Small intestine (tissue), 7 donors: ENCODE measurements at regions not wholly inside any gene's neighbourhood (a gene's known extent, or its start where the extent isn't known, plus 50 kb on each side); places are given as distances from the start of the nearest gene placed in this dataset.

Experiments
- DNase-seq, 2 donors: peaks; one replicate each; pipeline versions ENCODE4 v3.0.0 to v3.0.0-alpha.2; 2013
- FAIRE-seq: peaks from 2 replicates; lab custom pipeline; 2012; peaks lifted over from hg19 to GRCh38; lab: Jason Lieb, UNC
- H3K27ac ChIP-seq, 3 donors: one replicate each; pipeline ENCODE4 v1.5.1; 2013; ENCODE audit warnings: low read length in 2 of 3, mild to moderate bottlenecking in 2 of 3, control low read depth in 1 of 3, inconsistent platforms in 1 of 3, low read depth in 1 of 3, moderate library complexity in 1 of 3
- H3K27me3 ChIP-seq, 3 donors: one replicate each; pipeline ENCODE4 v1.6.1; 2013; ENCODE audit warnings: low read length in 3 of 3, inconsistent platforms in 1 of 3; ENCODE audit not compliant: control insufficient read depth in 3 of 3, insufficient read depth in 3 of 3
- H3K36me3 ChIP-seq, 3 donors: one replicate each; pipeline ENCODE4 v1.6.1; 2013; ENCODE audit warnings: low read length in 3 of 3, inconsistent platforms in 1 of 3, low read depth in 1 of 3, mild to moderate bottlenecking in 1 of 3, moderate library complexity in 1 of 3; ENCODE audit not compliant: control insufficient read depth in 3 of 3, insufficient read depth in 2 of 3
- H3K4me1 ChIP-seq, 3 donors: one replicate each; pipeline ENCODE4 v1.6.1; 2013; ENCODE audit warnings: low read length in 2 of 3, inconsistent platforms in 1 of 3, low read depth in 1 of 3, mild to moderate bottlenecking in 1 of 3, moderate library complexity in 1 of 3; ENCODE audit not compliant: control insufficient read depth in 3 of 3, insufficient read depth in 2 of 3
- H3K4me3 ChIP-seq, 3 donors: one replicate each; pipeline ENCODE4 v1.5.1; 2013; ENCODE audit warnings: low read length in 3 of 3, control low read depth in 1 of 3, inconsistent platforms in 1 of 3, low read depth in 1 of 3, mild to moderate bottlenecking in 1 of 3, moderate library complexity in 1 of 3
- H3K9me3 ChIP-seq, 2 donors: one replicate each; pipeline ENCODE4 v1.6.1; 2013; ENCODE audit warnings: low read depth in 1 of 2, low read length in 1 of 2; ENCODE audit not compliant: control insufficient read depth in 2 of 2, insufficient read depth in 1 of 2
- WGBS, 3 donors: extraction: QIAGEN DNeasy Blood & Tissue Kit; methylation state at CpG; one replicate each; pipeline ENCODE4 v1.1.7; 2013; 5-methylcytosine and 5-hydroxymethylcytosine counted together
- donor health status: healthy with polysubstance abuse.
- donor health status: control.
- donor health status: control.
- donor health status: Bipolar disorder and iron deficiency.
- donor health status: healthy.

- DNase-seq (no peak), FAIRE-seq (no peak)
- H3K27me3 ChIP-seq, result no peaks in the 10 kb centered on the region
- H3K36me3 ChIP-seq, result no peaks in the 10 kb centered on the region
- no peaks in the 10 kb centered on the region for H3K9me3 ChIP-seq
- no peak overlapping the region for H3K27ac ChIP-seq
- H3K4me3 ChIP-seq, result no peak overlapping the region
- no peaks in the 10 kb centered on the region for H3K4me1 ChIP-seq
Measured at GRCh38 chr7:82623812-82624211, 180.2 kb upstream of the CACNA2D1 start.

GRCh38 chr7:82617156-82617555, 173.6 kb upstream of the CACNA2D1 start:
- Histone ChIP-seq H3K4me1 (no peaks in the 10 kb centered on the region), H3K27ac (no peak overlapping the region), H3K9me3 (no peaks in the 10 kb centered on the region), H3K27me3 (no peaks in the 10 kb centered on the region), H3K36me3 (no peaks in the 10 kb centered on the region), H3K4me3 (no peak overlapping the region)
- FAIRE-seq, result no peak
- no peak for DNase-seq
- WGBS, 3 donors, result 82 to 84% (median 83%) methylated on average over 1 of the region's 1 CpG

- Histone ChIP-seq H3K27ac (no peak overlapping the region), H3K4me1 (no peaks in the 10 kb centered on the region), H3K36me3 (no peaks in the 10 kb centered on the region), H3K4me3 (no peak overlapping the region), H3K9me3 (no peaks in the 10 kb centered on the region), H3K27me3 (no peaks in the 10 kb centered on the region)
- DNase-seq (no peak), FAIRE-seq (no peak)
- 72 to 88% (median 74%) methylated on average over 2 of the region's 2 CpGs for WGBS, 3 donors
Measured at GRCh38 chr7:82616059-82616728, 172.6 kb upstream of the CACNA2D1 start.

- Histone ChIP-seq H3K9me3 (no peaks in the 10 kb centered on the region), H3K4me3 (no peak overlapping the region), H3K27me3 (no peaks in the 10 kb centered on the region), H3K27ac (no peak overlapping the region), H3K4me1 (no peaks in the 10 kb centered on the region), H3K36me3 (no peaks in the 10 kb centered on the region)
- 68 to 70% (median 69%) methylated on average over 3 of the region's 3 CpGs for WGBS, 3 donors
- FAIRE-seq, result no peak
- no peak for DNase-seq
Measured at GRCh38 chr7:82615527-82615926, 171.9 kb upstream of the CACNA2D1 start.

GRCh38 chr7:82609746-82610145, 166.2 kb upstream of the CACNA2D1 start:
- no peaks in the 10 kb centered on the region for H3K27me3 ChIP-seq
- DNase-seq, result no peak
- no peak for FAIRE-seq
- H3K9me3 ChIP-seq, result no peaks in the 10 kb centered on the region
- H3K36me3 ChIP-seq, result no peaks in the 10 kb centered on the region
- no peak overlapping the region for H3K4me3 ChIP-seq
- no peaks in the 10 kb centered on the region for H3K4me1 ChIP-seq
- H3K27ac ChIP-seq, result no peak overlapping the region

GRCh38 chr7:82605247-82605864, 161.8 kb upstream of the CACNA2D1 start:
- FAIRE-seq, result no peak
- H3K27ac ChIP-seq, result no peak overlapping the region
- 14 to 20% (median 15%) methylated on average over 4 of the region's 4 CpGs for WGBS, 3 donors
- H3K27me3 ChIP-seq, result no peaks in the 10 kb centered on the region
- H3K4me3 ChIP-seq, result no peak overlapping the region
- DNase-seq, result peak; percentile 30 to 37
- H3K36me3 ChIP-seq, result no peaks in the 10 kb centered on the region
- H3K9me3 ChIP-seq, result no peaks in the 10 kb centered on the region
- H3K4me1 ChIP-seq, result no peaks in the 10 kb centered on the region

GRCh38 chr7:82602066-82602465, 158.5 kb upstream of the CACNA2D1 start:
- Histone ChIP-seq H3K4me3 (no peak overlapping the region), H3K27ac (no peak overlapping the region), H3K27me3 (no peaks in the 10 kb centered on the region), H3K4me1 (no peaks in the 10 kb centered on the region), H3K9me3 (no peaks in the 10 kb centered on the region), H3K36me3 (no peaks in the 10 kb centered on the region)
- FAIRE-seq (no peak), DNase-seq (no peak)
- WGBS, 3 donors, result 96 to 97% (median 96%) methylated on average over 7 of the region's 7 CpGs

GRCh38 chr7:82600531-82600930, 157.0 kb upstream of the CACNA2D1 start:
- no peak for FAIRE-seq
- no peak overlapping the region for H3K4me3 ChIP-seq
- DNase-seq, result no peak
- no peaks in the 10 kb centered on the region for H3K9me3 ChIP-seq
- H3K4me1 ChIP-seq, result no peaks in the 10 kb centered on the region
- H3K27ac ChIP-seq, result no peak overlapping the region
- 48 to 56% (median 52%) methylated on average over 3 of the region's 3 CpGs for WGBS, 3 donors
- no peaks in the 10 kb centered on the region for H3K27me3 ChIP-seq
- no peaks in the 10 kb centered on the region for H3K36me3 ChIP-seq

- H3K36me3 ChIP-seq, result no peaks in the 10 kb centered on the region
Measured at GRCh38 chr7:82599895-82600294, 156.3 kb upstream of the CACNA2D1 start.

More at GRCh38 chr7:82599895-82600294, 156.3 kb upstream of the CACNA2D1 start:
- no peak for FAIRE-seq
- Histone ChIP-seq H3K27ac (no peak overlapping the region), H3K9me3 (no peaks in the 10 kb centered on the region), H3K4me3 (no peak overlapping the region), H3K27me3 (no peaks in the 10 kb centered on the region), H3K4me1 (no peaks in the 10 kb centered on the region)
- no peak for DNase-seq
